ENCODE measurements at regions not wholly inside any gene's neighbourhood (a gene's known extent, or its start where the extent isn't known, plus 50 kb on each side); places are given as distances from the start of the nearest gene placed in this dataset.

DNA sequence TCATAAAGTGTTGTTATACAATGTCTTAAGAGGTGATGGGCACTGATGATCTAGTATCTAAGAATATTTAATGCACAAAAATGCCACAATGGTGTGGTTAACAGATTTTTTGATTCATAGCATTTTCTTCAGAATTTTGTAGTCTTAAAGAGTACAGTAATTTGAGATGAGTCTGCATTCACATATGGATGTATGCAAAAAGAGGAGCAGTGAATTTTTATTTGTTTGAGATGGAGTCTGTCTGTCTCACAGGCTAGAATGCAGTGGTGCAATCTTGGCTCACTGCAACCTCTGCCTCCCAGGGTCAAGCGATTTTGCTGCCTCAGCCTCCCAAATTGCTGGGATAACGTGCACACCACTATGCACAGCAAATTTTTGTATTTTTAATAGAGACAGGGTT is 110.5 kb downstream of the ZPLD1 start:
- no peak for TF ChIP-seq GATA2 (IDR thresholded peaks at IDR 0.05; ENCODE audit: low read depth, low read length)
- TF ChIP-seq GATA3 (IDR thresholded peaks at IDR 0.05; ENCODE audit: low read depth, low read length), result no peak
